ENCODE measurements at regions not wholly inside any gene's neighbourhood (a gene's known extent, or its start where the extent isn't known, plus 50 kb on each side); places are given as distances from the start of the nearest gene placed in this dataset.

- no peaks in the 10 kb centered on the region for H3K27me3 Mint-ChIP-seq (ENCODE audit: low read depth)
- TF ChIP-seq CTCF (conservative IDR thresholded peaks at IDR 0.05) = no peak
- Histone ChIP-seq H3K79me2 (ENCODE audit: insufficient read depth, low read length) (no peaks in the 10 kb centered on the region), H4K91ac (ENCODE audit: insufficient read length, low read depth, low read length) (no peak overlapping the region), H3K56ac (ENCODE audit: insufficient read length, low read depth, low read length) (no peak overlapping the region), H3K79me1 (ENCODE audit: insufficient read depth, low read depth, low read length, poor library complexity, severe bottlenecking) (no peaks in the 10 kb centered on the region), H3K4ac (ENCODE audit: low read depth, low read length) (no peak overlapping the region), H3K27ac (ENCODE audit: insufficient read length, low read depth, low read length) (no peak overlapping the region), H2AFZ (ENCODE audit: low read length) (no peak overlapping the region), H3K14ac (ENCODE audit: insufficient read depth, low read length) (no peak overlapping the region), H3K27me3 (ENCODE audit: insufficient read depth, low read length) (no peaks in the 10 kb centered on the region), H3K4me2 (ENCODE audit: insufficient read depth, insufficient read length, low read length) (no peak overlapping the region), H2AK5ac (ENCODE audit: insufficient read length, low read length) (no peak overlapping the region), H2BK20ac (ENCODE audit: low read depth, low read length, poor library complexity, severe bottlenecking) (no peak overlapping the region), H3T11ph (ENCODE audit: low read length) (no peak overlapping the region), H2BK120ac (ENCODE audit: low read depth, low read length, poor library complexity, severe bottlenecking) (no peak overlapping the region), H4K8ac (replicated peaks; ENCODE audit: insufficient read length, low read depth, low read length) (no peak overlapping the region), H3K23me2 (ENCODE audit: insufficient read length, low read depth, low read length, poor library complexity, severe bottlenecking) (no peaks in the 10 kb centered on the region), H3K9ac (ENCODE audit: extremely low read depth, insufficient read length, low read length) (no peak overlapping the region), H4K5ac (ENCODE audit: insufficient read length, low read depth, low read length) (no peak overlapping the region), H3K9me3 (ENCODE audit: control insufficient read depth, low read depth, low read length) (no peaks in the 10 kb centered on the region), H3K4me1 (ENCODE audit: insufficient read depth, low read length) (no peaks in the 10 kb centered on the region; the same call in 1 of the 2 replicates), H2BK12ac (ENCODE audit: insufficient read length, low read depth, low read length) (no peak overlapping the region), H4K20me1 (ENCODE audit: control insufficient read depth, insufficient read depth, insufficient read length) (no peaks in the 10 kb centered on the region), H3K23ac (ENCODE audit: insufficient read length, low read depth, low read length) (no peak overlapping the region), H3K18ac (ENCODE audit: insufficient read length, low read depth, low read length) (no peak overlapping the region), H2BK15ac (ENCODE audit: low read depth, low read length) (no peak overlapping the region), H2BK5ac (ENCODE audit: insufficient read length, low read length) (no peak overlapping the region)
- H3K4me3 Mint-ChIP-seq = no peak overlapping the region
- H3K9me3 Mint-ChIP-seq = no peaks in the 10 kb centered on the region; a peak in 1 of 5 replicates
- peaks cover 0 to 3% of the 10 kb centered on the region in 2 experiments; a peak in 1 of 4 replicates for H3K4me1 Mint-ChIP-seq
- no CpG with 5 or more reads among the region's 2 CpGs for WGBS (ENCODE audit: extremely low coverage, insufficient read length, low lambda C conversion rate)
- no peak overlapping the region for H3K27ac Mint-ChIP-seq
- DNase-seq = no peak
- H3K36me3 Mint-ChIP-seq (ENCODE audit: insufficient read depth in 1 of 3, low read depth in 3 of 3) = no peaks in the 10 kb centered on the region
These were observed 553.3 kb downstream of the TLL1 start for GRCh38 chr4:166426300-166426863.
